OCI-LY7 (cell line): ENCODE measurements at regions not wholly inside any gene's neighbourhood (a gene's known extent, or its start where the extent isn't known, plus 50 kb on each side); places are given as distances from the start of the nearest gene placed in this dataset.

Experiments
- BruUV-seq: library from RNA; stranded (reverse); fragments of 400-500 nt; replicated peaks from 2 replicates; lab custom pipeline; 2021; lab: Mats Ljungman, UMichigan
- CTCF ChIA-PET: fragments of 300-600 bp; sonication (Branson Sonifier 250); formaldehyde crosslinking; loops from one replicate; lab custom pipeline; 2022; ENCODE audit warnings: antibody characterized with exemption; ENCODE audit not compliant: unreplicated experiment; lab: Charles Lee
- POLR2A ChIA-PET: fragments of 300-600 bp; sonication (Branson Sonifier 250); formaldehyde crosslinking; loops from one replicate; lab custom pipeline; 2022; ENCODE audit warnings: antibody characterized with exemption; lab: Charles Lee
- DNase-seq: peaks from one replicate; pipeline ENCODE4 v3.0.0-alpha.2; 2015; ENCODE audit warnings: low spot score
- H2AFZ ChIP-seq: fragments of 200-600 bp; sonication (generic), shearing (Covaris generic); 2 replicates; pipeline ENCODE4 v1.6.1; 2014; ENCODE audit warnings: mild to moderate bottlenecking, antibody characterized with exemption, low read length, moderate library complexity
- H3K27ac ChIP-seq: fragments of 200-600 bp; sonication (generic); 2 replicates; pipeline ENCODE4 v1.5.1; 2014; ENCODE audit warnings: mixed run types, low read depth, mild to moderate bottlenecking, moderate library complexity, low read length, inconsistent platforms; ENCODE audit not compliant: poor library complexity, severe bottlenecking
- H3K36me3 ChIP-seq: fragments of 200-600 bp; sonication (generic); 2 replicates; pipeline ENCODE4 v1.6.1; 2014; ENCODE audit warnings: mild to moderate bottlenecking, antibody characterized with exemption, low read length, moderate library complexity, mixed read lengths; ENCODE audit not compliant: insufficient read depth
- H3K4me1 ChIP-seq: fragments of 200-600 bp; sonication (generic); 2 replicates; pipeline ENCODE4 v1.5.1; 2014; ENCODE audit warnings: mild to moderate bottlenecking, low read length; ENCODE audit not compliant: insufficient read depth, poor library complexity, severe bottlenecking
- H3K4me2 ChIP-seq: fragments of 200-600 bp; sonication (generic); 2 replicates; pipeline ENCODE4 v1.6.1; 2014; ENCODE audit warnings: mild to moderate bottlenecking, low read length
- H3K4me3 ChIP-seq: fragments of 200-600 bp; sonication (generic); 2 replicates; pipeline ENCODE4 v1.5.1; 2014; ENCODE audit warnings: mild to moderate bottlenecking, low read depth, low read length; ENCODE audit not compliant: poor library complexity, severe bottlenecking
- H3K79me2 ChIP-seq: fragments of 200-600 bp; sonication (generic); 2 replicates; pipeline ENCODE4 v1.6.1; 2016; ENCODE audit warnings: low read depth, mild to moderate bottlenecking, low read length, moderate library complexity, mixed read lengths; ENCODE audit not compliant: insufficient read depth
- H3K9me2 ChIP-seq: fragments of 200-600 bp; sonication (generic); 2 replicates; pipeline ENCODE4 v1.6.1; 2016; ENCODE audit warnings: mild to moderate bottlenecking, low read length, mixed read lengths; ENCODE audit not compliant: insufficient read depth
- H3K9me3 ChIP-seq: fragments of 200-600 bp; sonication (generic); 2 replicates; pipeline ENCODE4 v1.6.1; 2014; ENCODE audit warnings: mild to moderate bottlenecking, mixed run types, low read length, mixed read lengths
- H4K20me1 ChIP-seq: fragments of 200-600 bp; sonication (generic); 2 replicates; pipeline ENCODE4 v1.6.1; 2014; ENCODE audit warnings: mild to moderate bottlenecking, antibody characterized with exemption, low read length, moderate library complexity, mixed read lengths; ENCODE audit not compliant: insufficient read depth
- CTCF ChIP-seq: fragments of 200-600 bp; sonication (generic); conservative IDR thresholded peaks from 2 replicates; pipeline ENCODE4 v1.5.1; 2014; ENCODE audit warnings: mild to moderate bottlenecking, antibody characterized with exemption, low read length, moderate library complexity, mixed read lengths
- EZH2phosphoT487 ChIP-seq: fragments of 200-600 bp; sonication (generic); IDR thresholded peaks from 2 replicates; pipeline ENCODE4 v1.6.1; 2018; ENCODE audit warnings: low read depth, borderline replicate concordance, mild to moderate bottlenecking, mixed run types, antibody characterized with exemption, low read length, moderate library complexity, mixed read lengths
- intact Hi-C: fragments of 100-400 bp; cut with micrococcal nuclease; formaldehyde crosslinking; loops from one replicate; pipeline ENCODE4 v1.10.0; 2022; ENCODE audit not compliant: unreplicated experiment

DNA sequence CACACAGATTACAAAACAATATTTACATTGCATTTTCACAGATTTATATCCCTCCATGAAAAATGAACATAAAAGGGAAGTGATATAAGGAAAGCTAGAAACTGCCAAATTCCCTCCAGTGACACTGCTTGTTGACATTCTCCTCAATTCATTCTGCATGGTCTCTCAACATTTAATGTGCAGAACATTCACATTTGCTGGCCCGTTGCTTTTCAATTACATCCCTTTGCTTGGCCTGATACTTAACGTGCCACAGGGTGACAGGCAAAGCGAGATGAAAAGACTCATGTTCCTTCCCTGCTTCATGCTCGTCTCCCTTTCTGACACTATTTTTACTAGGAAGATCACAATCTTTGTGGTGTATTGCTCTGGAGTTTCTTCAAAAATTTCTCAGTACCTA, 1019.7 kb upstream of the LRRN3 start:
- Histone ChIP-seq H4K20me1 (no peaks in the 10 kb centered on the region), H3K4me1 (no peaks in the 10 kb centered on the region), H3K4me3 (no peak overlapping the region), H3K36me3 (no peaks in the 10 kb centered on the region), H2AFZ (no peak overlapping the region), H3K27ac (no peak overlapping the region), H3K9me2 (no peaks in the 10 kb centered on the region), H3K9me3 (no peaks in the 10 kb centered on the region), H3K4me2 (no peak overlapping the region), H3K79me2 (no peaks in the 10 kb centered on the region)
- ChIA-PET POLR2A (no interaction called here), CTCF (no interaction called here)
- intact Hi-C loops, result no loop called here
- no peak for DNase-seq
- no TSS peak for BruUV-seq
- TF ChIP-seq EZH2phosphoT487 (no peak), CTCF (no peak)

DNA sequence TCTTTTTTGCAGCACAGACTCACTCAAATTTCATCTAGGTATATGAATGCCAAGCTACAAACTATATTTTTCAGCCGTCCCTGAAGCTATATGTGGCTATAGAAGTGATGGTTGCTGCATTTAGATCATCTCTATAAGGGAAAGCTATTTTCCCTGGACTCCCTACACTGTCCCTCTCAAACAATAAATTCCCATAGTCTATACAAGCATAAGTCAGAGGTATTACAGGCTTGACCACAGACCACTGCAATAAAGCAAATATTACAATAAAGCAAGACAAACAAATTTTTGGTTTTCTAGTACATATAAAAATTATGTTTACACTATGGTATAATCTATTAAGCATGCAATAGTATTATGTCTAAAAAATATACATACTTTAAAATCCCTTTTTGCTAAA, 1015.5 kb upstream of the LRRN3 start:
- TF ChIP-seq EZH2phosphoT487 (no peak), CTCF (no peak)
- ChIA-PET POLR2A (no interaction called here), CTCF (no interaction called here)
- Histone ChIP-seq H3K4me3 (no peak overlapping the region), H2AFZ (no peak overlapping the region), H4K20me1 (no peaks in the 10 kb centered on the region), H3K36me3 (no peaks in the 10 kb centered on the region), H3K79me2 (no peaks in the 10 kb centered on the region), H3K9me2 (no peaks in the 10 kb centered on the region), H3K9me3 (no peaks in the 10 kb centered on the region), H3K4me2 (no peak overlapping the region), H3K4me1 (no peaks in the 10 kb centered on the region), H3K27ac (no peak overlapping the region)
- no TSS peak for BruUV-seq
- no peak for DNase-seq
- intact Hi-C loops, result no loop called here

GRCh38 chr7:110076194-110076593, 1014.7 kb upstream of the LRRN3 start:
- H3K36me3 ChIP-seq, result no peaks in the 10 kb centered on the region
- intact Hi-C loops, result no loop called here
- no peak overlapping the region for H2AFZ ChIP-seq
- no peak overlapping the region for H3K4me2 ChIP-seq
- no peak overlapping the region for H3K4me3 ChIP-seq
- H3K27ac ChIP-seq, result no peak overlapping the region
- no peaks in the 10 kb centered on the region for H3K4me1 ChIP-seq
- TF ChIP-seq CTCF, result no peak
- TF ChIP-seq EZH2phosphoT487, result no peak
- ChIA-PET POLR2A (interaction anchor here (0.9 kb wide), 1 partner anchor 54 kb away, joined by 3 read pairs; no protein-coding TSS in a partner anchor), CTCF (no interaction called here)
- DNase-seq, result no peak
- H3K79me2 ChIP-seq, result no peaks in the 10 kb centered on the region
- BruUV-seq, result no TSS peak
- no peaks in the 10 kb centered on the region for H3K9me2 ChIP-seq
- H4K20me1 ChIP-seq, result no peaks in the 10 kb centered on the region
- H3K9me3 ChIP-seq, result no peaks in the 10 kb centered on the region
